GM18951 (cell line): ENCODE measurements at regions not wholly inside any gene's neighbourhood (a gene's known extent, or its start where the extent isn't known, plus 50 kb on each side); places are given as distances from the start of the nearest gene placed in this dataset.

Experiments
- POLR2A ChIP-seq: IDR thresholded peaks from 4 replicates; pipeline ENCODE4 v1.6.1; 2011; ENCODE audit warnings: mild to moderate bottlenecking; ENCODE audit not compliant: insufficient read length, insufficient read depth; ENCODE audit errors: extremely low read depth
- in situ Hi-C: fragments of 300-500 bp; cut with MboI; formaldehyde crosslinking; loops from one replicate; pipeline ENCODE4 v1.12.0; 2022; ENCODE audit warnings: low sequenced_read_pairs, mixed read lengths, inconsistent platforms; ENCODE audit not compliant: unreplicated experiment

DNA sequence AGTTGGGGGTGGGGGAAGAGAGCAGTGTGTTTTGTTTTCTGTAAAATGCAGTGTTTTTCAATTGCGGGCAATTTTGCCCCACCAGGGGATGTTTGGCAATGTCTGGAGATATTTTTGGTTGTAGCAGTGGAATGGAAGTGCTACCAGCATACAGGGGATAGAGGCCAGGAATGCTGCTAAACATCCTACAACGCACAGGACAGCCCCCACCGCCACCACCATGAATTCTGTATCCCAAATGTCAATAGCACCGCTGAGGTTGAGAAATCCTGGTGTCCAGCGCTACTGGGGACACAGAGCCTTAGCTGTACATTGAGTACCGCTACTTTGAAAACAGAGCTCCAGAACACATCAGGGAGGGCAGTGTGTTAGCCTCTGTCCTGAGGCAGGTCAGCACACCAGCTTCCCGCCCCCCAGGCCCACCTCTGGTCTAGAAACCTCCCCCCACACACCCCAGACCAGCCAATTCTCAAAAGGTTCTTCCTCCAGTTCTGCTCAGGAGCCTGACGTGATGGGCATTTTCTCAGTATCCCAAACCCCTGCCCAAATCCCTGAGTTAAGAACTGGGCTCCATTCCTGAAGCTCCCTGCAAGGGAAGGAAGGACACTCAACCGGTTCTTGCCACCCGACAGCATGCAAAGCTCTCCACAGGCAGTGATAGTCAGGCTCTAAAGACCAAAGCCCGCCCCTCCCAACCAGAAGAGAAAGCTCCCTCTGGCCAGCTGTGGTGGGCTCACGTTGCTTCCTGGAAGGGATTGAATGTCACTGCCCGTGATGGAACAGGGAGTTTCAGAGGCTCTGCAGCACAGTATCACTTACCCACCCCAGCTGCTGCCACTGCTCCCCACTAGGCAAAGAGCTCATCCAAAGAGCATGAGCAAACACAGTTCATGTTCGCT lies 321.5 kb upstream of the JARID2 start:
- no peak for TF ChIP-seq POLR2A
- in situ Hi-C loops: no loop called here

DNA sequence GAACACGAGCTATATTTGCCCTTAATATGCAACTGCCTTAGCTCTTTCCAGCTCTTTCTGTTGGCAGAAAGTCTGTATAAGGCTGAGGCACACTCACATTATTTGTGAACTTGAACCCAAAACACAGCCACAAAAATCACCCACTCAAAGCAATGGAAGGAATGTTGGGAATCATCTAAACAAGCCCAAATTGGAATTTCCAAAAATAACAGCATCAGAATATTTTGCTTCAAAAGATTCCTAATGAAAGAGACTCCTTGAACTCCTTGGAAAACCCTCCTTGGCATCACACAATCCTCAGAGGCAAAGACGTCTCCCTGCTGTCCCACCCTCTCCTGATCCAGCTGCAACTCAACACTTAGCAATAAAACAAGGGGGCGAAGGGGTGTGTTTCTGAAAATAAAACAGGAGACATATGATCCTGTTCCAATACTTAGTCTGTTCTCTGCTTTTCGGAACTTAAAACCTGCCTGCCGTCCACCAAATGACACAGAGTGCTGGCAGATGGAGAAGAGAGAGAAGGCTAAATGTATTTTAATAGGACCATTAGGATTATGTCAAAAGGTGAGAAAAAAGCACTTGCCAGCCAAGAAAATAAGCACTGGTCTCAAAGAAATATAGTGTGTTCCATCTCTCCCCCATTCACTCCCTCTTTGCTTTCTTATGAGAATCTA lies 320.7 kb upstream of the JARID2 start:
- no peak for TF ChIP-seq POLR2A
- in situ Hi-C loops: no loop called here

- in situ Hi-C loops: no loop called here
- TF ChIP-seq POLR2A: no peak
Observed at GRCh38 chr6:14925699-14926026, 320.2 kb upstream of the JARID2 start.

- in situ Hi-C loops: no loop called here
- no peak for TF ChIP-seq POLR2A
Observed at GRCh38 chr6:14927398-14927797, 318.5 kb upstream of the JARID2 start.

DNA sequence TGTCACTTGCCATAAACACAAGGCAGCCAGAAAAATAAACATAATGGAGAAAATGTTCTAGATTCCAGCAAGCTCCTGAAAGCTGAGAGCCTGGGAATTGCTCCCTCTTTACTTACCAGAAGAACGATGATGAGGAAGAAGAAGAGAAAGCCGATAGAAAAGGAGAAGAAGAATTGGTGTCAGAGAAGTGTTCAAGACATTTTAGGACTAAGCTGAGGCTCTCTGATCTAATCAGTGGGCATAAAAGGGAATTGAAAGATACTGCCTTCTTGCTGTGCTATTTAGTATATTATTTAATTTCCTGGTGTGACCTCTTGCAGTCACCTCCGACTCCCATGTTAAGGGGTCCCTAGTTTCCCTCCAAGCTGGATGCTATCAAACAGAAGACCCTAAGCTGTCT lies 316.6 kb upstream of the JARID2 start:
- in situ Hi-C loops: no loop called here
- no peak for TF ChIP-seq POLR2A

GRCh38 chr6:14930366-14930989 lies 315.4 kb upstream of the JARID2 start:
- in situ Hi-C loops: no loop called here
- TF ChIP-seq POLR2A: no peak

DNA sequence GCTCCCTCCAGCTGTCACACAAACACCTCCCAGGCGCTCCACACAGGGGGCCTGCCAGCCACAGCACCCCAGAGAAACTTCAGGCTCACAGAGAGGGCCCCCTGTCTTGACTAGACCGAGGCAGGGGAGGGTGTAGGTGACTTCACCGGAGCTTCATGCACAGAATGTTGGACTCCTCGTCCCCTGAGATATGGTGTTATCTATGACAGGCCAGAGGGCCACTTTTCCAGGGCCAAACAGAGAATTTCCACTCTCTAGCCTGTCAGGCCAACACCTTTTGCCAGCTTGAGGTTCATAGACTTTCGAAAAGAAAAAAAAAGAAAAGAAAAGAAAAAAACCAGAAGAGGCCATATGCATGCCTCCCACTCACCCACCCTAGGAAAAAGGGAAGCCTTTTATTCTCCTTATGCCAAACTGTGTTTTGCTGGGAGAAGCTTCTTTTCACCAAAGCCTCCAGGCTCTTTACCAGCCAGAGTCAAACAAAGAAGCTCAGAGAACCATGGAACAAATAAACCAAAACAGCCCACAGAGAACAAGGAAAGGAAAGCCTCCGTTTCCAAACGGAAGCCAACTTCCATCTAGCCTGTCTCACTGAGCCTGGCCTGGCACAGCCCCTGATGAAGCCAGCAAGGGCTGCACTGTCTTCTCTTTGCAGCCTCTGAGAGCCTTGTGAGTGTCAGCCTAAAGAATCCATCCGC lies 313.2 kb upstream of the JARID2 start:
- in situ Hi-C loops: no loop called here
- no peak for TF ChIP-seq POLR2A

GRCh38 chr6:14933183-14933544 lies 312.7 kb upstream of the JARID2 start:
- in situ Hi-C loops: no loop called here
- no peak for TF ChIP-seq POLR2A

GRCh38 chr6:14934013-14934412 lies 311.9 kb upstream of the JARID2 start:
- in situ Hi-C loops: no loop called here
- TF ChIP-seq POLR2A: no peak

- in situ Hi-C loops: no loop called here
- TF ChIP-seq POLR2A: no peak
Observed at GRCh38 chr6:14934844-14935243, 311.0 kb upstream of the JARID2 start.

DNA sequence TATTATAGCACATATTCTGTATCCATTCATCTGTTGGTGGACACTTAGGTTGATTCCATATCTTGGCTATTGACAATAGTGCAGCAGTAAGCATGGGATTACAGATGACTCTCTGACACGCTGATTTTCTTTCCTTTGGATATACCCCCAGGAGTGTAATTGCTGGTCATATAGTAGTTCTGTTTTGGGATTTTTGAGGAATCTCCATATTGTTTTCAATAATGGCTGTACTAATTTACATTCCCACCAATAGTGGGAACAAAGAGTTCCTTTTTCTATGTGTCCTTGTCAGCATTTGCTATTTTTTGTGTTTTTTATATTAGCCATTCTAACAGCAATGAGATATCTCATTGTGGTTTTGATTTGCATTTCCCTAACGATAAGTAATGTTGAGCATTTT lies 309.0 kb upstream of the JARID2 start:
- no peak for TF ChIP-seq POLR2A
- in situ Hi-C loops: no loop called here

- TF ChIP-seq POLR2A: no peak
- in situ Hi-C loops: no loop called here
Observed at GRCh38 chr6:14943116-14943515, 302.8 kb upstream of the JARID2 start.

DNA sequence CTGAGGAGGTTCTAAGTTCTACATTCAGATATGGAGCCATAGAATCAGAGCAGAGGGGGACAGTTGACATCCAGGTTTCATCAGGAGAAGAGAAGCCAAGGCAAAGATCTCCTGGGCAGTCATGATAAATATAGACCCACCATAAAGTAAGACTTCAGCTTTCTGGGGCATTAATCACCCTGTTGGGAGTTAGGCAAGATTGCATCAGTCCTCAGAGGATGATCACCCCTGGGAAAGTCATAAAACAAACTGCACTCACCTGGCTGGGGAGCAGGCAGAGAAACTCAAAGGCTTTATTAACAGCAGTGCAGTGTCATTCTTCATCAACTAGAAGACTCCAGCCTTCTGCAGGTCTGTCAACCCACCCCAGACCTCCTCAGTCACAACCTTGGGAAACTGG lies 301.3 kb upstream of the JARID2 start:
- TF ChIP-seq POLR2A: no peak
- in situ Hi-C loops: no loop called here
